HG03135 (cell line): ENCODE measurements at regions not wholly inside any gene's neighbourhood (a gene's known extent, or its start where the extent isn't known, plus 50 kb on each side); places are given as distances from the start of the nearest gene placed in this dataset.

Experiments used
- ATAC-seq: cut with Tn5 transposase; IDR thresholded peaks from one replicate; pipeline ENCODE4 v1.9.1; 2021; ENCODE audit warnings: mild to moderate bottlenecking, moderate library complexity; ENCODE audit not compliant: unreplicated experiment

DNA sequence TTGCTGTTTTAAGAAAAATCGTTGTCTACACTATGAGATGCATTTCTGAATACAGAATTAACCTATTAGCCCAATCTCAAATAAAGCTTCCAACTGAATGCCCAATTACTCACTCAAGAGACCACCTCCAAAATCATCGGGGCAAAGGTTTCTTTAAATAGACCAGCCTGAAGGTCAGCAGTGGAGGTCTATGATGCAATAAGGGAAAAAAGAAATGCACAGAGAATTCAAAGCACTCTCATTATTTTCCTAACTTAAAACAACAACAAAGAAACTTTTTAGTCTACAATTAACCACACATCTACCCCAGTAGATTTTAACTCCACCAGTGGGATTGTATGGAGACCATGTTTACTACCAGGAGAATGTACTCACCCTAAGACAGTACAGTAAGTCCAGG, 657.7 kb upstream of the CCDC54 start:
- no peak for ATAC-seq

DNA sequence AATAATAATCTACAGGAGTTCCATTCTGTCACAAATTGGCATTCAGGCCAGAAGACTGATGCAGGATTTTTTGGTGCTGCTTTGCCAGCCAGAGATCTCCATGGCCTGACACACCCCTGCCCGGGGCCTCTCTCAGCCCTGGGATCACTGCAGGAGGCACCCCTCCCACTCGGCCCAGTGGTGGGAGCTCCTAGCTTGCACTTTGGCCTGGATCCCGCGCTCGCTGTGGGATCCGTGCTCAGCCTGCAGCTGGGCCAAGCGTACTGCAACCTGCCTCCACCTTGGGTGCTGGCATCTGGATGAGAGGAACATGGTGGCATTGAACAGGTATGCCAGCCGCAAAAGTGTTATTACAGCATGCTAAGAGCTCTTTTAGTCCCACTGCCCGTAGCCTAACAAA, 656.7 kb upstream of the CCDC54 start:
- ATAC-seq, result no peak

DNA sequence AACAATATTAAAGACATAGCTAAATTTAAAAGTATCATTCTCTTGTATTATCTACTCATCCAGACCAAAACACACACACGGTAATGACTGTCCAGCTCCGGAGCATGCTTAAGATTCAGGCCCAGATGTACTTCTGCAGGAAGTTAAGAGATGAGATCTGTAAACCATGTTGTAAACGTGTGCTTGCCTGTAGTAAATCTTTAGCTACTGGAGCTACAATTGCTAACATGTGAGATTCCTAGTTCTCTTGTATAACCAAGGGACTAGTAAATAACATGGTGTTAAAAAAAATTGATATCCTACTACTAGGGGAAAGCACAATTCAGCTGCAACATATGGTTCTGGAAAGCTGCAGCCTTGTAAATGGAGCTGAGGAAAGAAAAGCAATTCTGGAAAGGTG, 651.7 kb upstream of the CCDC54 start:
- no peak for ATAC-seq

DNA sequence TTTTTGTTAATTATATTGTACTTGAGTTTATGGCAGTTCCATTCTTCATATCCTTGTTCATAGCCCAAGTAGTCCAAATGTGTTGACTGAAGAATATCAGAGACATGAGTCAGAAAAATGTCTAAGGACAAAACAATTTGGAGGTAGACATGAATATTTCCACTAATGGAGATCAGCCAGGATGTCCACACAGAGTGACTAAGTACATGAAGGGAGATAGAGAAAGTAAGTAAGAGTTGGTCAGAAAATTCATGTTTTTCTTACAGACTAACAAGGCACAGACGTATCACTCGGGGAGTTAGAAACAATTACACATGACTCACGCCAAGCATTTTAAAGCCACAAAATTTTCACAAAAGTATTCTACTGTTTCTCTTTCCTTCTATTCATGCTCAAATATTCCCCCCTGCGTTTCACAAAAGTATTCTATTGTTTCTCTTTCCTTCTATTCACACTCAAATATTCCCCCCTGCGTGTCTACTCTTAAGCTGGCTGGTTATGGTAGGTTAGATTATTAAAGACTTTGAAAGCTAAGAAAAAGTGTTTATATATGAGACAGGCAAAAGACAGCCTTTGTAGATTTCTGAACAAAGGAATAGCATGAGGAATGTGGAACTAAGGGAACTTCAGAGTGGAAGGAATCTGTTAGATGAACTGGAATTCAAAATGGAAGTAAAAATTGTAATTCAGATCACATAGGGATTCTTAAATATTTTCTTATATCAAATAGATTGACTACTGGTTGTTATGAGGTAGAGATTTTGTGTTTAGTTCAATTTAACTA, 648.7 kb upstream of the CCDC54 start:
- no peak for ATAC-seq

DNA sequence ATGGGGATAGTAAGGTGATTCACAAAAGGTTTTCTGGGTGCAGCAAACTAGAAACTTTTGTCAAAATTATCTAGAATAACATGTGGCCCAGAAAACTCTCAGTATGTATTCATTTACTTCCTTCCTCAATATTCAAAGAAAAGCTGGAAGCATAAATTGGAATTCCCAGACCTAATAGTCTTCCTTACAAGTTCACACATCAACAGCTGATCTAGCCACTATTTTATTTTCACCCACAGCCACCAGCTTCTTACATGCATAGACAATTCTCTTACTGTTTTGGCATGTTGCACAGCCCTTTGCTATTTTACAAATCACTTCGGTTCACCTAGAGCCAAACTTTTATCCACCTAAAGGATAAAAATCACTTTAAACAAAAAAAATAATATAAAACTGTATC, 647.8 kb upstream of the CCDC54 start:
- ATAC-seq, result no peak

DNA sequence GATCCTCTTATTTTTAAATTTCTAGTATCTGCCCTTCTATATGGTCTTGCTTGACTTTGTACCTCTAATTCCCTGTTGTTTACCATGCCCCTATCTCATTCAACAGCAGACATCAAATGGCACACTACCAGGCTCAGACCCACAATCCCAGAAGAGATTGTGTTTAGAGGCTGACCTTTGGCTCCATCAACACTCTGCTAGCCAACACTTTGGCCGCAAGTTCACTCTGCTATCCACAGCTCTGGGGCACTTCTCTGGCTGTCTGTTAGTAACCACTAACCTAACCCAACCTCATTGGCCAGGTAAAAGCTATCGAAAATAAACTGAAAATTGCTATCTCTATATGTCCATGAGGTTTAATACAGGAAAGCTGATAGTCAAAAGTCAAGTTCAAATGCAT, 646.0 kb upstream of the CCDC54 start:
- no peak for ATAC-seq

DNA sequence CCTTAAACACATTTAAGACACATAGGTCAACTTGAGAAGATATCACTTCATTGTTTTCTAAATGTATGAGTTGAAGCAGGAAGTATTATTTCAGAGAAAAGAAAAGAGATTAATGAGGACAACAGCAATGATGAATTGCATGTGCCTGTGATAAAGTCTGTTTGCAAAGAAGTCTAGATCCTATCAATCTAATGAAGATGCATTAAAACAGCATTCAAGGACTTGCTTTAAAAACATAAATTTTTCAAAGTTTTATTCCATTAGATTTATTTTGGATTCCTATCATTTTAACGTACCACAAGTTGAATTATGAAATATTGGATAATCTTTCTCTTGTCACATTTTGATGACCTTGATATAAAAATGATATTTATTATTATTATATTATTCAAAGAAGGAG, 642.5 kb upstream of the CCDC54 start:
- ATAC-seq, result no peak

DNA sequence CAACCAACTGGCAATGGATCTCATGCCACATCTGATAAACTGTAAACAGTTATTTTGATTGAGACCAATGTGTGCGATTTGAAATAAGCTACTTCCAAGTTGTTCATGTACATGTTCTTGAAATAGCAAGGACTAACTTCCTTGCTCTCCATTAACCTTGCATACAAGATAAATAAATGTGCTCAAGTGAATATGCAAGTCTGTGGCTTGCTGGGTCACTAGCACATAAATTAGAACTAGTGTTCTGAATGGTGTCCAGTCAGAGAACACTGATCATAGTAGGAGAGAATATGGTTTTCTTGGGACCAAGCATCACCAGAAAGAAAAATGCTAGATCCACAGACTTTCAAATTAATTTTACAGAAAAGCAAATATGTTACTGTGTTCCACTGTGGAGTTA, 640.0 kb upstream of the CCDC54 start:
- no peak for ATAC-seq

DNA sequence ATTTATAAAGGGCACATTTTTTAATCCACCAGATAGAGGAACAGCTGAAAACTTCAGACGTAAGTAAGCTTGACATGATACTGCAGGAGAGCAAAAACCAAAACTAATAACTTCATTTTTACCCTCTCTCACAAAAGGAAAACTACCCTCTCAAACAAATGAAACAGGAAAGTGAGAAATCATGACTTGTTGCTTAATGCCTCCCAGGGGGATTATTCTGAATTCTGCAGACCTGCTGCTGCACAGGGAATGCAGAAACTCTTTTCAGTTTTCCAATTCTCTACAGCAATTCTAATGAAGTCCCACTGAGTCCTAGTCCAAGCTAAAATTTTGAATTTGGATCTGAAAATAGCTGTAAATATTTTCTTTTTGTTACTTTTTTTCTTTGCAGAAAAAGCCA, 637.1 kb upstream of the CCDC54 start:
- ATAC-seq, result no peak

DNA sequence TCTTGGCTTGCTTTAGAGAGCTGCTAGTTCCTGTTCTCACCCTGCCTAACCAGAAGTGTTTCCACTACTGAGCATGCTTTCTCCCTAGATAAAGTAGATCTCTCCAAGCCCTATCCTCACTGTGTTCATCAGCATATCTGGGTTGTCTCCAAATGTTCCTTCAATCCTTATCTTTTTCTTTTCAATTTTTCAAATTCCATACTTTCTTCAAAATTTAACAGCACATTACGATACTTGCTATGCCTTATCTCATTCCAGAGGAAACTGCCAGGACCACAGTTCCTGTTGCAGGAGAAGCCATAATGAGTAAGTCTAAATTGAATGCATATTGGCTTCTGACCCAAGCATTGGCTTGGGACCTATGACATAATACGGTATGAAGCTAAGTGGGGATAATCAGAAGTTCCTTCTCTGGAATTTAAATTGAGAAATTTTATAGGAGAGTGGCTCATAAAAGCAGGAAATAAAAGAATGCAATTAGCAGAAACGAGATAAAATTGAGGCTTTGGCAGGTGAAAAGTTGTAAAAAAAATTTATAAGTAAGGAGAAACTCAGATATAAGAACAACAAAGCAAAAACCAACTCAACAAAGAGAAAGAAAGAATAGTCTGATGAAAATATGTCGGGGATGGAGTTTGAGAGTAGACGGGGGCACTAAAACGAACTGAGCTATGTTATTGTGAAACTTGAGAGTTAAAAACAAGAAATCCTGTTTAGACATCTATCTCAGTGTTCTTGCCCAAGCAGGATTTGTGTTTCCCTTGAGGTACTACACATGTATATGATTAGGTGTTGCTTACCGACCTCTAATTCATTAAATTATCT, 631.7 kb upstream of the CCDC54 start:
- ATAC-seq, result no peak

DNA sequence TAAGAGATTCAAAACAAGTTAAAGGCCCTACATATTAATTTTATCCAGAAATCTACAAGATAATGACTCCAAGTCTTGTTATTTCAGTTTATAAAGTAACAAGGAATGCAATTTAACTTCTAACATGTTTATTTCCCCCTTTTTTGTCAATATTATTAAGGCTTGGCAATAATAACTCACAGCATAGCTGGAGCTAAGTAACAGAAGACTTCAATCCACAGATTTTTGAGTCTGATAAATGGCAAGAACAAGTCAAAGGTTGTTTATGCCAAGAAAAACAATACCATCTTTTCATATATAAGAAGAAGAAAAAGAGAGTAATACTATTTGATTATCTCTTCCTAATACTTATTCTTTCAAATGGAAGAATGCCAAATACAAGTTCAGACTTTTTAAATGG, 631.0 kb upstream of the CCDC54 start:
- ATAC-seq, result no peak

DNA sequence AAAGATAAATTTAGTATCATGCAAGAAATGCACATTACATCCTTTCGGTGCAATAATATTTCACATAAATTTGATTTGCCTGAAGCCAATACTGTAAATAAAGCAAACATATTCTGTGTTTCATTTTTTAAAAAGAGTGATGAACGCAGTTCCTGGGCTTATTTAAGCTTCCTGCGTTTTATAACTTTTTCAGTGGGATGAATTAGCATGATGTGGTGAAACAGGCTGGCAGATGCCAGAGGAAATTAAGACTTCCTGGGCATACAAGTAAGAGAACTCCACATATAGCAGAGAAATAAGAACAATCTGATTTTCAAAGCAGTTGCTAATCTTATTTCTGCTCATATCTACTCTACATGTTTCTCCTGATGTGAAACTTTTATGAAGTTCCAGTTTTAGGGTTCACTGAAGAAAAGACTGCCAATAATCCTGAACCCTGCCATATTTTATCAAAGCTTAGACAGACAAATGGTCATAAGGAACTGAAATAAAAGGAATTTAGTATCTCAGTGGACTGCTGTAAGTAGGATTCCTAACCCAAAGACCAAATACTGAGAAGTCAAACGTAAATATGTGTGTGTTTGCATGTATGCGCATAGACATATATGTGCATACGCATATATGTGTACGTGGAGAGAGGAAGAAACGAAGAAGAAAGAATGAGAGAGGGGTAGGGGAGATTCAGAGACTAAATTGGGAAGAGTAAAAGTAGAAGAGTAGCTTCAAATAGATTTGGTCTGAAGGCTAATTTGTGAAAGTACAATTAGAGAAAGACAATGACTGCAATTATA, 628.6 kb upstream of the CCDC54 start:
- no peak for ATAC-seq

DNA sequence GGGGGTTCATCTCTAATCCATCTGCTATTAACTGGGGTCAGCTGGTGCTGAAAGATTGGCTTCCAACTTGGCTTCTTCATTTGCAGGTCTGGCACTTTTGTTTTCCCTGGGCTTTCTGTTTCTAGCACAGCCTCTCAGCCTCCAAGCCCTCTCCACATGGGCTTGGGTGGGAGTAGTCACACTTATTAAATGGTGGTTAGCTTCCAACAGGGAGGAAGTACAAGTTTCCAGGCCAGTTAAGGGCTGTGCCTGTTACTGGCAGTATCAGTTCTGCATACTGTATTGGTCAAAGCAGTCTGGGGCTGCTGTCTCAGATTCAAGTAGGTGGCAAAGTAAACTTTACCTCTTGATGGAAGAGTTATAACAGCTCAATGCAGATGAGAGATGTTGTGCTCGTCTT, 627.1 kb upstream of the CCDC54 start:
- ATAC-seq, result no peak

DNA sequence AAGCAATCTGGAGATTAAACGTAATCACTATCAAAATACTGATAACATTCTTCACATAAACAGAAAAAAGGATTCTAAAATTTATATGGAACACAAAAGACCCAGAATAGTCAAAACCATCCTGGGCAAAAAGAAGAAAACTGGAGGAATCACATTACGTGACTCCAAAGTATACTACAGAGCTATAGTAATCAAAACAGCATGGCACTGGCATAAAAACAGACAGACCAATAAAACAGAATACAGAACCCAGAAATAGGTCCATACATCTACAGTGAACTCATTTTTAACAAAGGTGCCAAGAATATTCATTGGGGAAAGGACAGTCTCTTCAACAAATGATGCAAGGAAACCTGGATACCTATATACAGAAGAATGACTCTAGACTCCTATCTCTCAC, 621.9 kb upstream of the CCDC54 start:
- ATAC-seq, result no peak

DNA sequence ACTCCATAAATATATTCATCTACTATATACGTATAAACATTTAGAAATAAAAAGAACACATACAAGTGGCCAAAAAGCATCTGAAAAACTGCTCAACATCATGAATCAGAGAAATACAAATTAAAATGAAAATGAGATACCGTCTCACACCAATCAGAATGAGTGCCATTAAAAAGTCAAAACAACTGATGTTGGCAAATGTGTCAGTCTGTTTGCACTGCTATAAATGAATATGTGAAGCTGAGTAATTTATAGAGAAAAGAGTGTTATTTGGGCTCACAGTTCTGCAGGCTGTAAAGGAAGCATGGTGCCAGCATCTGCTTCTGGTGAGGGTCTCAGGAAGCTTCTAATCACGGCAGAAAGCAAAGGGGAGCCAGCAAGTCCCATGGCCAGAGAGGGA, 620.3 kb upstream of the CCDC54 start:
- ATAC-seq, result no peak

DNA sequence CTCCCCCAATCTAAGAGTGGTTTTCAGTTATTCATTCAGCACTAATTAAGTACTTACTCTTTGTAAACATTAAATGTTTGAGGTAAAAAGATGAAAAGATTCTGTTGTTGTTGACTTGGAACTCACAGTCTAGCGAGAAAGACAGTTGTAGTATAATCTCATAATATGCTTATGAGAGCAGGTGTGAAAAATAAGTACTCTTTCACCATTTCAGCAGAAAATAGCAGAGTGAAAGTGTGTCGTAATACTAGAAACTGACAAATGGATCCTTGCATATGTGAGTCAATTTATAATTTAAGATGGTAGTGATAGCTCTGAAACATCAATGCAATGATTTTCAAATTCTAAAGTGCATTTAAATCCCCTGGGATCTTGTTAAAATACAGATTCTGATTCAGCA, 618.8 kb upstream of the CCDC54 start:
- no peak for ATAC-seq

DNA sequence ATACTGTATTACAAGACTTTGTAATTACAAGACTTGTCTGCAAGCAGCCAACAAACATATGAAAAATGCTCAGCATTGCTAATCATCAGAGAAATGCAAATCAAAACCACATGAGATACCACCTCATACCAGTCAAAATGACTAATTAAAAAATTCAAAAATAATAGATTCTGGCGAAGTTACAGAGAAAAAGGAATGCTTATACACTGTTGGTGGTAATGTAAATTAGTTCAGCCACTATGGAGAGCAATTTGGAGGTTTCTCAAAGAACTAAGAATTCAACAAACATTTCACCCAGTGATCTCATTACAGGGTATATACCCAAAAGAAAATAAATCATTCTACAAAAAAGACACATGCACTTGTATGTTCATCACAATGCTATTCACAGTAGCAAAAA, 617.5 kb upstream of the CCDC54 start:
- ATAC-seq, result no peak

DNA sequence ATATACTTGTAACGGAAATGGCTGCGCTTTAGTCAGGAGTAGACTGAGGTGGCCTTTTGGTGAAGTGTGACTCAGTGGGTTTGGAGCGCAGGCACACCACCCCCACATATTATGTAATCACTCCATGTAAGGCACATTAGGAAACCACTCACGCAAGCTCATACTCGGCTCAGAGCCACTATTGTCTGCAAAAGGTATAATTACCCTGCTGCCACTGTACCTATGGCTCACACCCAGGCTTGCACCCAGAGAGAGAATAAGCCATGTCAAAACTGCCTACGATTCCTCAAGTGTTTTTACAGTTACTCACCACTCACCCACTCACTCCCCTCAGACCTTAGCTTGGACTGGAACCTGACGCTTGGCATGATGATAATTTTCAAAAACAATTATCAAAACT, 611.9 kb upstream of the CCDC54 start:
- no peak for ATAC-seq

DNA sequence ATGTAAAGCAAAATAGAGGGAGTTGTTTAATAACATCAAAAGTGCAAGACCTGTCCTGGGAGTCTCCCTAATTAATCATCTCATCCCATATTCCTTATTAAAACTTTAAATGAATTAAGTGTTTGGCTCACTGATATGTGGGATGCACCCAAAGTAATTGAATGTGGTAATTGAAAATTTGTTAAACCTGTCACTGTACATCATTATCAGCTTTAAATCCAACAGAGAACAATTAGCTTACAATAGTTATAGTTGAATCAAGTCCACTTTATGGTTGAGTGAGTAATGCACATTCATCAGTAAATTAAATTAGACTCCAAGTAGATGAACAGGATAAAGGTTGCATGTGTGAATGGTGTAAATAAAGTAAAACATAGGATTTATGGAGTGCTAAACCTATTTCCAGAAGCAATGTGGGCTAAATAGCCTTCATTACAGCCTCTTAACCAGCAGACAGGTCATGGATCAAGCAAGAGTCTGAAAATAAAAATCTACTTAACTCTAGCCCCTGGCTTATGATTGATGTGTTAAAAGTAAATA, 608.2 kb upstream of the CCDC54 start:
- ATAC-seq, result no peak

DNA sequence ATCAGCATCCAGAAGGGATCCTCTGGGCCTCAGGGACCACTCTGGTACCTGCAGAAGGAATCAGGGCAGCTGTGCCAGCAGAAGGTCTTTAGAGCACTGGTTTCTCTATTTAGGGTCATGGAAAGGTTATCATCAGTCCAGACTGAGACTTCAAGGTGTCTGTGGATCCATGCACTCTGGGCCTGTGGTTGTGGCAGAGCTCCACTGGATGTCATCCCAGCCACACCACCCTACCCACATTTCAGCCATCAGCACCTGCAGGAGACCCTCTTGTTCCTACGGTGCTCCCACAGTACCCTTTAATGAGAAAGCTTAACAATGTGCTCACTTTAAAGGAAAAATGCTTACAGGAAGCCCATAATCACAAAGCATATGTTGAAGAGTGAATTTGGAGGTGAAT, 603.4 kb upstream of the CCDC54 start:
- no peak for ATAC-seq

DNA sequence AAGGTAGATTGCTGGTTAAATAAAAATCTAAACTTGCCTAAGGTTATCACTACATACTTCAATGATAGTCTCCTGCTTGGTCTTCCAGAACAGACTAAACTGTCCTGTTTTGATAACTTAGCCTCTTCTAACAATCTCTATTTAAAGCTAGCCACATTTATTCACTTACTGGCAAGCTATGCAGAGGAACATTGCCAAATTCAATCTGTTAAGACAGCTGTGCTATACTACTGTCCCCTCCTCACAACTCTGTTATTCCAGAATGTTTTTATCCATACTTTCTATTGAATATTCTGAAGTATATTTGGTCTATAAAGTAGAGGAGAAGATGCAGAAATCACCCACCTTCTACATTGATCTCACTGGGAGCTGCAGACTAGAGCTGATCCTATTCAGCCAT, 594.0 kb upstream of the CCDC54 start:
- no peak for ATAC-seq
